ENCODE measurements at regions not wholly inside any gene's neighbourhood (a gene's known extent, or its start where the extent isn't known, plus 50 kb on each side); places are given as distances from the start of the nearest gene placed in this dataset.

GRCh38 chr13:109395014-109395413 lies 391.4 kb downstream of the IRS2 start:
- TF ChIP-seq CTCF (IDR thresholded peaks at IDR 0.05 in 4 of 5, conservative IDR thresholded peaks at IDR 0.05 in 1 of 5) (no peak), POLR2A (IDR thresholded peaks at IDR 0.05) (no peak)

All from gastrocnemius medialis (tissue), 4 donors.